Adrenal gland (tissue), 5 donors: ENCODE measurements at regions not wholly inside any gene's neighbourhood (a gene's known extent, or its start where the extent isn't known, plus 50 kb on each side); places are given as distances from the start of the nearest gene placed in this dataset.

Experiments
- CTCF ChIP-seq, 6 experiments: fragments of 450-650 bp in 4 of 6; fragments of 200-600 bp in 2 of 6; sonication (generic) in 1 of 6; IDR thresholded peaks; 1 replicate in 5 of 6; 2 replicates in 1 of 6; pipeline versions ENCODE4 v1.5.1 to v1.8.0; 2016 to 2021; ENCODE audit warnings: antibody characterized with exemption in 6 of 6, mild to moderate bottlenecking in 2 of 6, moderate library complexity in 1 of 6
- POLR2A ChIP-seq, 2 donors: fragments of 450-650 bp; IDR thresholded peaks; one replicate each; pipeline ENCODE4 v1.6.1; 2017; ENCODE audit warnings: antibody characterized with exemption in 2 of 2, mild to moderate bottlenecking in 2 of 2, moderate library complexity in 1 of 2
- donor health status: DM: no; HTN: no; CAD: no.

DNA sequence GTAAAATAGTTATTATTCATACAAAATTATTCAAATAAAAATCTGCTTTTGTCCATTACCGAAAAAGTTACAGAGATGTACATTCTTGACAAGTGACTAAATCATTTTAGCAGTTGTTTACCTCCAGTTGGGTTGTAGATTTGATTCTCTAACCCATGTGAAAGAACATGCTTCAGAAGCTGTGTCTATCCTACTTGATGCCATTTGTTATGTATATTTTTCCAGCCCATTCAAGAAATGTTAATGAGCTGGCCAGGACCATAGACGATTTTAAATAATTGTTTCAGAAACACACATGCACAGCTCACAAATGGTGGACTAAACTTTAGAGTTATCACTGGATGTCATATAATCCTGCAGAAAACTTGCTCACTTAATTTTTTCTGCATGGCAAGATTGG lies 391.1 kb upstream of the REG3G start:
- TF ChIP-seq CTCF (IDR thresholded peaks at IDR 0.05): no peak
- no peak for TF ChIP-seq POLR2A (IDR thresholded peaks at IDR 0.05)
